Skin epidermis (tissue), 12 donors: ENCODE measurements at regions not wholly inside any gene's neighbourhood (a gene's known extent, or its start where the extent isn't known, plus 50 kb on each side); places are given as distances from the start of the nearest gene placed in this dataset.

Experiments
- H3K27ac ChIP-seq, 21 experiments: fragments of 200-600 bp; sonication (generic) in 11 of 21; one replicate each; pipeline ENCODE4 v1.5.0; 2020; ENCODE audit warnings: mild to moderate bottlenecking in 3 of 21, inconsistent platforms in 2 of 21, moderate library complexity in 2 of 21
- H3K4me3 ChIP-seq, 7 experiments: fragments of 200-600 bp; sonication (generic) in 2 of 7; one replicate each; pipeline ENCODE4 v1.5.0; 2020; ENCODE audit warnings: inconsistent platforms in 2 of 7, mild to moderate bottlenecking in 2 of 7, moderate library complexity in 1 of 7

GRCh38 chr6:43899830-43900229, 129.8 kb downstream of the VEGFA start:
- H3K27ac ChIP-seq = no peak overlapping the region

GRCh38 chr6:43898358-43899131, 128.5 kb downstream of the VEGFA start:
- no peak overlapping the region for H3K27ac ChIP-seq
- H3K4me3 ChIP-seq = no peak overlapping the region

More at GRCh38 chr6:43899830-43900229, 129.8 kb downstream of the VEGFA start:
- no peak overlapping the region for H3K4me3 ChIP-seq

- no peak overlapping the region for H3K27ac ChIP-seq
Observed at GRCh38 chr6:43897571-43898302, 127.7 kb downstream of the VEGFA start.

GRCh38 chr6:43896329-43897255, 126.6 kb downstream of the VEGFA start:
- Histone ChIP-seq H3K27ac (no peak overlapping the region), H3K4me3 (no peak overlapping the region)

More at GRCh38 chr6:43897571-43898302, 127.7 kb downstream of the VEGFA start:
- H3K4me3 ChIP-seq = no peak overlapping the region

- no peak overlapping the region for H3K4me3 ChIP-seq
- no peak overlapping the region for H3K27ac ChIP-seq
Observed at GRCh38 chr6:43895656-43896328, 125.8 kb downstream of the VEGFA start.

DNA sequence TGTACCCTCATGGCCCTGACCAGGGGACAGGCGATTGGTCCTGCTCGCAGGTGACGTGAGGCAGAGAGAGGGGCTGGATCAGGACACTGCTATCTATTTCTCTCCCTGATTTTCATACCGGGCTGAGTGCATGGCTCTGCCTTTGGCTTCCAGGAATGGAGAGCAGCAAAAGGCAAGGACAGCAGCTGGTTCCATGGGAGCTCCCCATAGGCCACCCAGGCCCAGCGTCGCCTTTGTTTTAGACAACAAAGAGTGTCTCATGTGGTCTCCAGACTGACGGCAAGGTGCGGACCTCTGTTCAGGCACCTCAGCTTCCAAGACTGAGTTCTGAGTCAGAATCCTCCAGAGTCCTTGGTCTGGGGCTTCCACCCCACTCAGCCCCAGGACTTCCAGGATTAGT, 123.1 kb downstream of the VEGFA start:
- Histone ChIP-seq H3K27ac (no peak overlapping the region), H3K4me3 (no peak overlapping the region)

- H3K4me3 ChIP-seq = no peak overlapping the region
- no peak overlapping the region for H3K27ac ChIP-seq
Observed at GRCh38 chr6:43891072-43891870, 121.3 kb downstream of the VEGFA start.

- H3K4me3 ChIP-seq = no peak overlapping the region
- H3K27ac ChIP-seq = no peak overlapping the region
Observed at GRCh38 chr6:43890197-43891062, 120.4 kb downstream of the VEGFA start.

- no peak overlapping the region for H3K27ac ChIP-seq
Observed at GRCh38 chr6:43887906-43888683, 118.1 kb downstream of the VEGFA start.

DNA sequence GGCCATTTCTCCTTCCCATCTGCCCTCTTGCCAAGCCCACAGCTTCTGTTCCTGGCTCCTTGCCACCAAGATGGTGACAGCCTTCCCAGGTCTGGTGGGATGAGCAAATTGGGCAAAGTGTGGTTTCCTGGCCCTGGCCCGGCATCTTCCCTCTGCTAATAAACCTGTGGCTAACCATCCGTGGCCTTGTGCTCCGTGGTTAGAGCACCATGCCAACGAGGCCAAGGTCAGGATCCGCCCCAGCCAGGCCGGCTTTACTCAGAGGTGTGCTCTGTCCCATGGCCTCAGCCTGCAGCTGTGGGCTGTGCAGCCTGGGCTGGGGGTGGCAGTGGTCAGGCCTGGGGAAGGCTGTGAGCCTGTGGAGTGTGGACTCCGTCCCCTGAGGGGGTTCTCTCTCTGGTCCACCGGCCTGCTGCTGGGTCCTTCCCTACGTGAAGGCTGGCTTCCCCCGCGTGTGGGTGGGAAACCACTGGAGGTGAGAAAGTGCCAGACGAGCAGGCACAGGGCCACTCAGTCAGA, 117.4 kb downstream of the VEGFA start:
- Histone ChIP-seq H3K4me3 (no peak overlapping the region), H3K27ac (no peak overlapping the region)

More at GRCh38 chr6:43887906-43888683, 118.1 kb downstream of the VEGFA start:
- H3K4me3 ChIP-seq = no peak overlapping the region

- Histone ChIP-seq H3K4me3 (no peak overlapping the region), H3K27ac (no peak overlapping the region)
Observed at GRCh38 chr6:43886717-43887339, 116.8 kb downstream of the VEGFA start.

DNA sequence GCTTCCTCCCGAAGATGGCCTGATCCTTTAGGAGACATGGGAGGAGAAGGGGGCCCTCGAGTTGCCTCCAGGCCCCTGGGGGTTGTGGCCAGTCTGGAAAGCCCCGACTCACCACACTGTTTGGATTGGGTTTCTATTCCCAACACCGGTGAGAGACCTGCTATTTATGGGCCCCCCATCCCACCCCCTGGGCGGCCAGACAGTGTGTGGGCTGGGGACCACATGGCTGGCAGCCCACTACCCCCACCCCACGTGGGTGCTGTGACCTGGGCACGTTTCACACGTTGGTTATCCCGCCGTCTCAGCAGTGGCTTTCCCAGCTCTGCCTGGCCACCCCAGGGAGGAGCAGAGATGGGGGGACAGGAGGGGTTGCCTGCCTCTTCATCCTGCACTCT, 116.1 kb downstream of the VEGFA start:
- Histone ChIP-seq H3K4me3 (no peak overlapping the region), H3K27ac (no peak overlapping the region)

- no peak overlapping the region for H3K4me3 ChIP-seq
- no peak overlapping the region for H3K27ac ChIP-seq
Observed at GRCh38 chr6:43885399-43886066, 115.5 kb downstream of the VEGFA start.

GRCh38 chr6:43884652-43885022, 114.6 kb downstream of the VEGFA start:
- H3K4me3 ChIP-seq = no peak overlapping the region
- H3K27ac ChIP-seq = peak overlapping the region in 1 of 21 experiments; percentile 40

DNA sequence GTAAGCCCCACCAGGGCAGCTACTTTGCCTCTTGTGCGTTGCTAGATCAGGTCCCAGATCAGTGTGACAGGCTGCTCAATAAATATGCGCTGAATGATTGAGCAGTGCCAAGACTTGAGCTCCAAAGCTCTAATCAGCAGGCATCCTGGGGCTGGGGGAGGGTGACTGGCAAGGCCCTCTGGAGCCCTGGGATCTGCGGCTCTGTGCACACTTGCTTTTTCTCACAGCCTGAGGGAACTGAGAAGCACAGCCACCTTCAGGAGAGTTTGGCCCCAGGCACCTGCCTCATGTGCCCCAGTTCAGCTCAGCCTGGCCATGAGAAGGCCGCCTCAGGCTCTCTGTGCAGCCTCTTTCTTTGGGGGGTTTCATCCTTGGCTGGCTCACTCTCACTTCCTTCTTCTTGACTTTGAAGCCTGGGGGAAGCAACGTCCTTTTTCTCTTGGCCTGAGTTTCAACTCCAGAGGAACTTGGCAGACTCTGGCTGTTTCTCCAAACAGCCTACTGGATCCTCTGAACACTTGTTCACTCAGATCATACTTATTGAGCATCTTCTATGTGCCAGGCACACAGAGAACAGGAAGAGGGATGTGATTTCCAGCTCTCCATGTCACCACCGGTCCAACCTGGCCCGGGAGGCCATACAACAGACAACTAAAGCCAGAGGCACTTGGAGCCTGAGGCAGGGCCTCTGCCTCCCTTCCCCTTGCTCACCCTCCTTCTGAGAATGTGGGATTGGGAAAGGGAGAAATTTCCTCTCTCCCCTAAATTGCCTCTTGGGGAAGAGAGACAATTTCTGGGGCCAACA, 114.0 kb downstream of the VEGFA start:
- Histone ChIP-seq H3K27ac (peak overlapping the region in 3 of 21 experiments; percentile 16 to 40 (median 32)), H3K4me3 (no peak overlapping the region)
